HG03025 (cell line): ENCODE measurements at regions not wholly inside any gene's neighbourhood (a gene's known extent, or its start where the extent isn't known, plus 50 kb on each side); places are given as distances from the start of the nearest gene placed in this dataset.

Experiments used
- ATAC-seq: cut with Tn5 transposase; IDR thresholded peaks from one replicate; pipeline ENCODE4 v1.9.1; 2021; ENCODE audit warnings: mild to moderate bottlenecking, moderate library complexity; ENCODE audit not compliant: unreplicated experiment, low FRiP score

DNA sequence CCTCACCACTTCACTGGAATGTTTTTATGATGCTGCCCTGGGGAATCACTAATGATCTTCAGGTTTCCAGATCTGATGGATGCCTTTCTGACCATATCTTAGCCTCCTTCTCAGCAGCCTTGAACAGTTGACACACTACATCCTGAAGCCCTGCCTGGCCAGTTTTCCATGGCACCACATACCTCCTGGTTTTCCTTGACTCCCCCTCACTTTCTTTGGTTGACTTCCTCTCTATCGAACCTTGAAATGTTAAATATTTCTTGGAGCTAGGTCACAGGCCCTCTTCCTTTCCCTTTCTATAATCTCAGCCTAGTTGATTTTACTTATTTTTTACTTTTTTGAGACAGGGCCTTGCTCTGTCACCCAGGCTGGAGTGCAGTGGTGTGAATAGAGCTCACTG, 108.8 kb upstream of the CDK1 start:
- ATAC-seq = no peak

DNA sequence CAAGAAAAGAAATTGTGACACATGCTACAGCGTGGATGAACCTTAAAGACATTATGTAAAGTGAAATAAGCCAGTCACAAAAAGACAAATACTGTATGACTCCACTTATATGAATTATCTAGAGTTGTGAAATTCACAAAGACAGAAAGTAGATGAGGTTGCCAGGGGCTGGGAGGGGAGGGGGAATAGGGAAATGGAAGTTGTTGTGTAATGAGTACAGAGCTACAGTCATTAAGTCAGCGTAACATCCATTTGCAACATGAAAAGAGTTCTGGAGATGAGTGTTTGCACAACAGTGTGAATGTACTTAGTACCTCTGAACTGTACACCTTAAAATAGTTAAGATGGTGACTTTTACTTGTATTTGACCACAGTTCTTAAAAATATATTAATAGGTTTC, 112.1 kb upstream of the CDK1 start:
- no peak for ATAC-seq

- no peak for ATAC-seq
Measured at GRCh38 chr10:60664859-60665258, 113.4 kb upstream of the CDK1 start.

DNA sequence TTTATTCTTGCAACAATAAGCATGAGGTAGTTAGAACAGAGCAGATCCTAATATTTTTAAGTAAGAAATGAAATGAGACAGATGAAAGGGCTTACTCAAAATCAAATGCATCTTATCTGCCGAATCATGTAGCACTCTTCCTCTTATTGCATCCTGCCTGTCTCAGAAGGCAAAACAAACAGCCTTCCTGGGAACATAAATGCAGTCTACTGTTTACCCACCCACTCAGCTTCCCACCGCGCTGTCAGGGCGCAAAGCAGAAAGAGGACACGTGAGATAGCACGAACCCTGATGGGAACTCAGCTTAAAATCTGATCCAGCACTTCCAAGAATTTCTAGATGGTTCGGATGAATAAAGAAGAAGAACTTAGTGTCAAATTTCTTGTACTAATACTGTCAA, 114.4 kb upstream of the CDK1 start:
- no peak for ATAC-seq

DNA sequence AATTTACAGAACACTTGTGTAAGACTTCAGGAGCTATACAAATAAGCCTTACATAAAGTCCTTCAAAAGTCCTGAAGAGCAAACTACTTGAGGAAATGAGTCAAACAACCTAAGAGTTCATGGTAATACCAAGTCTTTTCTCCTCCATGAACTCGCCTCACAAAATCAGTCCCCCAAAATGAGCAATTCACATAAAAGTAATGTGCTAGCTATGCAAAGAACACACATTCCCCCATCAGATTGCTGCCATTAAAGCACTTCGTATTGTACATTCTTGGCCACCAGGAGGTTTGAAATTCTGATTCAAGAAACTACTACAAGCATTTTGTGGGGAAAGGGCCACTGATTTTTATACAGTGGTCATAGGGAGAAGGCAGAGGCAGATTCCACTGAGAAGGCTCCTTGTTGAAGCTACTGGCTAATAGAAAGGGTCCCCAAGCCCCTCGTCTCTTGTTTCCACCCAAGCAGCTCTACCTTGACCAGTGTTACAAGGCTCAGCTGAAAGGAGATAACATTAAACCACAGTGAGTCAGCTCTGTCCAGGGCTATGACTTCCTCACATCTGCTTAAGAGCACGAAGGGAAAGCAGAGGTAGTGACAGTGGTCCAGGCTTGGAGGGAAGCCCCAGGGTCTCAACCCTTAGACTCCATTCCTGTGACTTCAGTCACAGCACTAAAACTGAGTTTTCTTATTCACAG, 115.2 kb upstream of the CDK1 start:
- ATAC-seq = no peak

DNA sequence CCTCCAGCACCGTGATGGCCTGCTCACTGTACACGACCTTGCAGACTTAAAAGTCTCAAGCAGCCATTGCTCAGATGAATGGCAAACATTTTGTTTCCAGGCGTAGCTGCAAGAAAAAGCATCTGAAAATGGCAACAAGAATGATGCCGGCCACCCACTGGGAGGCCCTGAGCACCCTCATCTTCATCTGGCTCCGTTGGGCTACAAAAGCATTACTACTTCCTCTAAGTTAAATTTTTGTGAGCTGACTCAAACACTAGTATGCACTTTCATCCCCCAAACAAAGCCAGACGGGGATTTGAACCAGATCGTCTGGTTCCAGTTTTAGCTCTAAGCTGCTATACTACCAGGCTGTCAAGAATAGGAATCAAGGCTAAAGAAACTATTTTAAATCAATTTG, 116.6 kb upstream of the CDK1 start:
- no peak for ATAC-seq

GRCh38 chr10:60660625-60661024, 117.7 kb upstream of the CDK1 start:
- ATAC-seq = no peak

GRCh38 chr10:60654813-60655464, 123.3 kb upstream of the CDK1 start:
- ATAC-seq = no peak

DNA sequence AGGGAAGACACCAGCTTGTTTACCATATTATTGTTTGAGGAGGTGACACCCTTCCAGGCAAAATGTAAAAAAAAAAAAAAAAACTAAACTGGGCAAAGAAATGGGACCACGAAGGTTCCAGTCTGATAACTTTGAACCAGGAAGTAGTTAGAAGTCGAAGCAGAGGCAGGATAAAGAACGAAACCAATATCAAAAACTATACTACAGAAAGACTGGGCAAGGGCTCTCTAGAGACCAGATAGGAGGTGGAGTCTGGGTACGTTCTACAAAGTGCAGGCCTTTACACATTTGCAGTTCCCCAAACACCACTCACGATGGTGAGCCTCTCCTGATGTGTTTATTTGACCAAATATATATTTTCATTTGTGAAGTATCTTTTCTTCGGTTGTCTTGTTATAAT, 125.7 kb upstream of the CDK1 start:
- peak; percentile 64 for ATAC-seq

GRCh38 chr10:60650378-60650800, 127.9 kb upstream of the CDK1 start:
- ATAC-seq = no peak

- ATAC-seq = no peak
Measured at GRCh38 chr10:60649485-60650377, 128.5 kb upstream of the CDK1 start.

- ATAC-seq = no peak
Measured at GRCh38 chr10:60648761-60649160, 129.5 kb upstream of the CDK1 start.

GRCh38 chr10:60646966-60647796, 131.1 kb upstream of the CDK1 start:
- ATAC-seq = peak; percentile 65

DNA sequence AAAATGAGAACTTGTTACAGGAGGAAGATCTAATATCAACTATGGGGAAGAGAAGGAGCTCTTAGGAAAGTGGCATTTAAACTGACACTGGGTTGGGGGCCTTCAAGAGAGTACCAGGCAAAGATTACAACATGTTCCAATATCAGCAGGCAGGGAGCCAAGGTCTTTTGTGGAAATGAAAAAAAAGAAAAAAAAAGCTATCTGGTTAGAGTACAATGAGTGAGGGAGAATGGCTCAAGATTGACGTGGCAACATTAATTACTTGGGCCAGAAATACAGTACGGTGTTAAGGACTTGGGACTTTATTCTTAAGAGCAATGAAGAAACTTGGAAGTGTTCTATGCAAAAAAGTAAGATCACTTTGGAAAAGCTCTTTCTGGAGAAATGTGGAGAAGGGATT, 132.3 kb upstream of the CDK1 start:
- ATAC-seq = no peak

GRCh38 chr10:60644436-60645130, 133.7 kb upstream of the CDK1 start:
- ATAC-seq = no peak

GRCh38 chr10:60643874-60644273, 134.4 kb upstream of the CDK1 start:
- ATAC-seq = no peak

GRCh38 chr10:60629332-60629731, 148.9 kb upstream of the CDK1 start:
- no peak for ATAC-seq

DNA sequence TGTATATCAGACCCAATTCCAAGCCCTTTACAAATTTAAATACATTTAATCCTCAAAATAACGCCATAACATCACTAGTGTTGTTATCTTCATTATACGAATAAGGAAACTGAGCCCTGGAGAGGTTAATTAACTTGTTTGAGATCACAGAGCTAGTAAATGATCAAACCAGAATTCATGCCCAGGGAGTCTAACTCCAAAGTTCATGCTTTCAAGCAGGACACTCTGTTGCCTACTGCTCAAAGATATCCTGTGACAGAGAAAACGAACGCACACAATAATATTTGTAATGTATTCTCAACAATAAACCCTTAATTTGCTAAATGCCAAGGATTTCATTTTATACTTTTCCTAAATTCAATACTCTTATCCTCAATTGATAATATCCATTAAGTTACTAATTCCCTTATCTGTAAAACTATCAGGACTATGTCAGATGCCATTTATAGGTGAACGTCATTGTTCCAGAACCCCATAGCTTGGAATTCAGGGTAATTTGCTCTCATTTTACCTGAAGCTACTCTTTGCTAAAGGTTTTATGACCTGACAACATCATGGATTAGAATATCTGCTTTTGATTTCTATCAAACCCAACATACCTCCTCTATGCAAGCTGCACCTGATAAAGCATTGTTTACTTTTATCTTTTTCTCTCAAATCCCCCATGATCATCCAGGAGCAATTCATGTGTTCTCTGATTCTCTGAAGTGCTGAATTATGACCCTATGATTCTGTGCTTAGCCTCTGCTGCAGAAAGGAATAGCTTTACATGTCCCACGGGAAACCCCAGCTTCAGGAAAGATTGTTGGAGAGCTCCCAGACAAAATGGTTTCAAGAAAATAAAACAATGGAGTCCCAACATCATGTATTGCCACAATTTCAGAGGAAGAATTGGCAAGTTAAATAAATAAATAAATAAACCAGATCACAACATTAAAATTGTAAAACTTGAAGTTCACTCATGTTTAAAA, 150.2 kb upstream of the CDK1 start:
- ATAC-seq = no peak

DNA sequence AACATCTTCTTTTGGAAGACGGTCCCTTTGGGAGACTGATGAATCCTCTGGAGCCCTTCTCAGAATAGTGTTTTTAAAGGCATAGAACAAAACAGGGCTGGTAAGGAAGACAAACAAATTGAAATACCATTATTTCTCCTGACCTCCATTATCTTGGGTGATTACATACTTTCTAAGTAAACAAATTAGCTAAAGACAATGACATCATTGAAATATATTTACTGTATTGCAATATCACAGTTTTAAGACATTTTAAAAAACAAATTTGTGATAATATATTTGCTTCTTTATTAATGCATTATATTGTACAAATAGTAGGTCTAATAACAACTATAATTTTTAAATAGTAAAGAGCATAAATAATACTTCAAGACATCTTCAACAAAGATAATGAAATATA, 152.2 kb upstream of the CDK1 start:
- no peak for ATAC-seq
